SK-N-SH (cell line): ENCODE measurements at regions not wholly inside any gene's neighbourhood (a gene's known extent, or its start where the extent isn't known, plus 50 kb on each side); places are given as distances from the start of the nearest gene placed in this dataset.

ENCODE experiments used
- CTCF ChIA-PET: fragments of 300-600, 350-600 bp; formaldehyde crosslinking; extraction: SDS; loops from one replicate; lab custom pipeline; 2021; lab: Yijun Ruan, JAX
- POLR2A ChIA-PET: fragments of 350-600 bp; sonication (Branson Sonifier 250); formaldehyde crosslinking; extraction: SDS; loops from one replicate; lab custom pipeline; 2020; ENCODE audit warnings: antibody characterized with exemption, inconsistent platforms; lab: Yijun Ruan, JAX
- DNase-seq: peaks from one replicate; pipeline ENCODE4 v3.0.0; 2012
- H2AFZ ChIP-seq: fragments of 200-600 bp; sonication (generic); 2 replicates; pipeline ENCODE4 v1.8.1; 2016; ENCODE audit warnings: antibody characterized with exemption, mild to moderate bottlenecking, low read depth
- H3F3A ChIP-seq: fragments of 200-600 bp; sonication (generic); replicated peaks from 2 replicates; pipeline ENCODE3; 2016; ENCODE audit warnings: antibody characterized with exemption, mild to moderate bottlenecking; ENCODE audit not compliant: insufficient read depth
- H3K27ac ChIP-seq, 2 experiments: fragments of 200-500 bp in 1 of 2; fragments of 200-600 bp in 1 of 2; sonication (Bioruptor generic) in 1 of 2; sonication (generic), shearing (Covaris generic) in 1 of 2; 2 replicates each; pipeline versions ENCODE4 v1.5.1 to v1.6.1; 2014 to 2016; ENCODE audit warnings: low read depth in 2 of 2, inconsistent platforms in 1 of 2, low read length in 1 of 2, mild to moderate bottlenecking in 1 of 2, mixed read lengths in 1 of 2
- H3K27me3 ChIP-seq: fragments of 200-600 bp; sonication (generic), shearing (Covaris generic); 2 replicates; pipeline ENCODE4 v1.6.1; 2016; ENCODE audit warnings: mixed run types; ENCODE audit not compliant: insufficient read depth
- H3K36me3 ChIP-seq, 2 experiments: fragments of 200-500 bp in 1 of 2; fragments of 200-600 bp in 1 of 2; sonication (Bioruptor generic) in 1 of 2; sonication (generic) in 1 of 2; replicated peaks in 1 of 2; 2 replicates each; pipeline versions ENCODE3 to v1.5.1; 2014 to 2016; ENCODE audit warnings: low read length in 1 of 2, mild to moderate bottlenecking in 1 of 2; ENCODE audit not compliant: insufficient read depth in 2 of 2, control insufficient read depth in 1 of 2
- H3K4me1 ChIP-seq, 2 experiments: fragments of 200-500 bp in 1 of 2; fragments of 200-600 bp in 1 of 2; sonication (Bioruptor generic) in 1 of 2; sonication (generic), shearing (Covaris generic) in 1 of 2; 2 replicates each; pipeline versions ENCODE4 v1.5.1 to v1.6.1; 2014 to 2016; ENCODE audit warnings: low read depth in 1 of 2, low read length in 1 of 2, mixed run types in 1 of 2; ENCODE audit not compliant: insufficient read depth in 2 of 2, control insufficient read depth in 1 of 2
- H3K4me2 ChIP-seq: fragments of 200-600 bp; sonication (generic), shearing (Covaris generic); 2 replicates; pipeline ENCODE4 v1.6.1; 2017; ENCODE audit warnings: mixed run types
- H3K4me3 ChIP-seq, 2 experiments: fragments of 200-500 bp in 1 of 2; fragments of 200-600 bp in 1 of 2; sonication (Bioruptor generic) in 1 of 2; sonication (generic), shearing (Covaris generic) in 1 of 2; 2 replicates each; pipeline versions ENCODE4 v1.5.1 to v1.8.1; 2014 to 2016; ENCODE audit warnings: low read depth in 2 of 2, inconsistent platforms in 1 of 2, low read length in 1 of 2, mild to moderate bottlenecking in 1 of 2, mixed read lengths in 1 of 2, moderate library complexity in 1 of 2
- H3K79me2 ChIP-seq: fragments of 200-600 bp; sonication (generic); 2 replicates; pipeline ENCODE4 v1.8.1; 2017; ENCODE audit warnings: mild to moderate bottlenecking; ENCODE audit not compliant: insufficient read depth
- H3K9ac ChIP-seq: fragments of 200-600 bp; sonication (generic); 2 replicates; pipeline ENCODE4 v1.6.1; 2017; ENCODE audit warnings: mixed run types
- H3K9me2 ChIP-seq: fragments of 200-600 bp; sonication (generic); 2 replicates; pipeline ENCODE4 v1.6.1; 2017; ENCODE audit warnings: mixed run types
- H3K9me3 ChIP-seq: fragments of 200-600 bp; sonication (generic); 2 replicates; pipeline ENCODE4 v1.6.1; 2017; ENCODE audit warnings: mixed run types, mild to moderate bottlenecking, moderate library complexity
- H4K20me1 ChIP-seq: fragments of 200-600 bp; sonication (generic); 2 replicates; pipeline ENCODE4 v1.6.1; 2017; ENCODE audit warnings: mild to moderate bottlenecking, mixed run types; ENCODE audit not compliant: insufficient read depth
- ELF1 ChIP-seq: IDR thresholded peaks from 2 replicates; pipeline ENCODE4 v1.4.0; 2012
- EP300 ChIP-seq, 2 experiments: IDR thresholded peaks; 2 replicates each; pipeline versions ENCODE4 v1.4.0 to v1.6.1; 2012; ENCODE audit warnings: borderline replicate concordance in 1 of 2, low read depth in 1 of 2, low read length in 1 of 2
- EZH2phosphoT487 ChIP-seq: fragments of 200-600 bp; sonication (generic); IDR thresholded peaks from 2 replicates; pipeline ENCODE4 v1.6.1; 2017; ENCODE audit warnings: low read depth, mixed run types, mild to moderate bottlenecking, antibody characterized with exemption, moderate library complexity, borderline replicate concordance
- FOSL2 ChIP-seq: IDR thresholded peaks from 2 replicates; pipeline ENCODE4 v1.4.0; 2012; ENCODE audit warnings: low read depth, mild to moderate bottlenecking, moderate library complexity, borderline replicate concordance
- FOXJ3 ChIP-seq: sonication (generic); formaldehyde crosslinking; IDR thresholded peaks from 2 replicates; pipeline ENCODE4 v1.5.1; 2020; ENCODE audit warnings: mild to moderate bottlenecking, missing genetic modification reagents
- FOXM1 ChIP-seq: IDR thresholded peaks from 2 replicates; pipeline ENCODE4 v1.4.0; 2012; ENCODE audit warnings: low read depth, mild to moderate bottlenecking
- GATA2 ChIP-seq: sonication (generic); formaldehyde crosslinking; IDR thresholded peaks from 2 replicates; pipeline ENCODE4 v1.5.0; 2020; ENCODE audit warnings: mild to moderate bottlenecking, missing genetic modification reagents
- JUND ChIP-seq: IDR thresholded peaks from 2 replicates; pipeline ENCODE4 v1.4.0; 2012
- MXI1 ChIP-seq: IDR thresholded peaks from 2 replicates; pipeline ENCODE4 v1.6.1; 2012; ENCODE audit warnings: mild to moderate bottlenecking, low read depth, low read length, improper control_type of control experiment
- NRF1 ChIP-seq: IDR thresholded peaks from 2 replicates; pipeline ENCODE4 v1.6.1; 2012; ENCODE audit warnings: low read depth, mild to moderate bottlenecking, low read length
- RFX5 ChIP-seq: IDR thresholded peaks from 2 replicates; pipeline ENCODE4 v1.6.1; 2012; ENCODE audit warnings: mild to moderate bottlenecking, improper control_type of control experiment, low read length
- SMC3 ChIP-seq: IDR thresholded peaks from 2 replicates; pipeline ENCODE4 v1.6.1; 2012; ENCODE audit warnings: low read depth, low read length, improper control_type of control experiment
- TCF12 ChIP-seq: IDR thresholded peaks from 2 replicates; pipeline ENCODE4 v1.4.0; 2012
- YY1 ChIP-seq: IDR thresholded peaks from 2 replicates; pipeline ENCODE4 v1.4.0; 2012; ENCODE audit warnings: low read depth, mild to moderate bottlenecking
- WGBS: methylation state at CpG from one replicate; pipeline ENCODE4 v1.1.6; 2017; ENCODE audit warnings: low lambda C conversion rate; 5-methylcytosine and 5-hydroxymethylcytosine counted together
- TF ChIP-seq, protein P1 (sequence below): fragments of 150-350 bp; IDR thresholded peaks from 2 replicates; pipeline ENCODE4 v1.6.1; 2016; ENCODE audit warnings: mild to moderate bottlenecking, low read depth, low read length
- TF ChIP-seq, protein P2 (sequence below): IDR thresholded peaks from 2 replicates; pipeline ENCODE4; 2012
- TF ChIP-seq, protein P3 (sequence below): IDR thresholded peaks from 2 replicates; pipeline ENCODE4 v1.4.0; 2012; ENCODE audit warnings: low read depth
- TF ChIP-seq, protein P4 (sequence below): fragments of 200-600 bp; sonication (generic); IDR thresholded peaks from 2 replicates; pipeline ENCODE4 v1.6.1; 2017; ENCODE audit warnings: antibody characterized with exemption, mild to moderate bottlenecking, moderate library complexity

DNA sequence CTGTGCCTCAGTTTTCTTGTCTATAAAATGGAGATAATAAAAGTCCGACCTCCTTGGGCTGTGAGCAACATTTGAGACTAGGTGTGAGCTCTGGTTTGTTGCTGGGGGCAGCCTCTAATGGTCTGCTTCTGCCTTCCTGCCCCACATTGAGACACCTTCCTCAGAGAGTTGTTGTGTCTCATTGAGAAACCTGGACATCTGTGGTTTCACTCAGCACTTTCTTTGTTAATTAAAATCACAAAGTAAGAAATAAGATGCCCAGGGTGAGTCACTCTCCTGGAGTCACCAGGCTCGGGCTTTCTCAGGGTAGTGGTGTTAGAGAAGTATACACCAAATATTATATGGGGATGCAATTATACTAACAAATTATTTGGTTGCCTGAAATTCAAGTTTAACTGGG, 389.2 kb upstream of the SALL1 start:
- no peak overlapping the region for H3K4me3 ChIP-seq
- H3F3A ChIP-seq = peaks cover 23% of the 10 kb centered on the region
- H2AFZ ChIP-seq = no peak overlapping the region
- DNase-seq = no peak
- POLR2A ChIA-PET = no interaction called here
- no peaks in the 10 kb centered on the region for H4K20me1 ChIP-seq
- no peaks in the 10 kb centered on the region for H3K79me2 ChIP-seq
- CTCF ChIA-PET = interaction anchor here (0.9 kb wide), 1 partner anchor 10 kb away, joined by 3 read pairs; no protein-coding TSS in a partner anchor
- H3K9me3 ChIP-seq = no peaks in the 10 kb centered on the region
- peak overlapping the region; percentile 58 for H3K4me2 ChIP-seq
- no peaks in the 10 kb centered on the region for H3K36me3 ChIP-seq
- H3K27me3 ChIP-seq = no peaks in the 10 kb centered on the region
- peak overlapping the region; percentile 71 to 88; a peak in 3 of 4 replicates for H3K27ac ChIP-seq
- WGBS = 40% methylated on average over 2 of the region's 2 CpGs
- no peaks in the 10 kb centered on the region for H3K9me2 ChIP-seq
- TF ChIP-seq, protein P1, sequence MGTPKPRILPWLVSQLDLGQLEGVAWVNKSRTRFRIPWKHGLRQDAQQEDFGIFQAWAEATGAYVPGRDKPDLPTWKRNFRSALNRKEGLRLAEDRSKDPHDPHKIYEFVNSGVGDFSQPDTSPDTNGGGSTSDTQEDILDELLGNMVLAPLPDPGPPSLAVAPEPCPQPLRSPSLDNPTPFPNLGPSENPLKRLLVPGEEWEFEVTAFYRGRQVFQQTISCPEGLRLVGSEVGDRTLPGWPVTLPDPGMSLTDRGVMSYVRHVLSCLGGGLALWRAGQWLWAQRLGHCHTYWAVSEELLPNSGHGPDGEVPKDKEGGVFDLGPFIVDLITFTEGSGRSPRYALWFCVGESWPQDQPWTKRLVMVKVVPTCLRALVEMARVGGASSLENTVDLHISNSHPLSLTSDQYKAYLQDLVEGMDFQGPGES = no peak
- peak; percentile 64 for TF ChIP-seq TCF12
- no peak for TF ChIP-seq SMC3
- TF ChIP-seq, protein P2, sequence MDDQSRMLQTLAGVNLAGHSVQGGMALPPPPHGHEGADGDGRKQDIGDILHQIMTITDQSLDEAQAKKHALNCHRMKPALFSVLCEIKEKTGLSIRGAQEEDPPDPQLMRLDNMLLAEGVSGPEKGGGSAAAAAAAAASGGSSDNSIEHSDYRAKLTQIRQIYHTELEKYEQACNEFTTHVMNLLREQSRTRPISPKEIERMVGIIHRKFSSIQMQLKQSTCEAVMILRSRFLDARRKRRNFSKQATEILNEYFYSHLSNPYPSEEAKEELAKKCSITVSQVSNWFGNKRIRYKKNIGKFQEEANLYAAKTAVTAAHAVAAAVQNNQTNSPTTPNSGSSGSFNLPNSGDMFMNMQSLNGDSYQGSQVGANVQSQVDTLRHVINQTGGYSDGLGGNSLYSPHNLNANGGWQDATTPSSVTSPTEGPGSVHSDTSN = peak; percentile 57
- no peak for TF ChIP-seq EP300 (IDR thresholded peaks at IDR 0.05; ENCODE audit: borderline replicate concordance in 1 of 2, low read depth in 1 of 2, low read length in 1 of 2)
- peak; percentile 53; the same call in 1 of the 2 replicates for TF ChIP-seq FOSL2
- peak; percentile 52 for TF ChIP-seq JUND
- TF ChIP-seq FOXM1 = no peak
- no peak for TF ChIP-seq EZH2phosphoT487
- TF ChIP-seq MXI1 = no peak
- no peak for TF ChIP-seq RFX5
- no peak for TF ChIP-seq GATA2
- TF ChIP-seq, protein P3, sequence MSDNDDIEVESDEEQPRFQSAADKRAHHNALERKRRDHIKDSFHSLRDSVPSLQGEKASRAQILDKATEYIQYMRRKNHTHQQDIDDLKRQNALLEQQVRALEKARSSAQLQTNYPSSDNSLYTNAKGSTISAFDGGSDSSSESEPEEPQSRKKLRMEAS = no peak
- TF ChIP-seq NRF1 = no peak
- no peak for TF ChIP-seq ELF1
- no peak for TF ChIP-seq FOXJ3 (CRISPR knock-in tag)
- no peak for TF ChIP-seq YY1
- TF ChIP-seq, protein P4, sequence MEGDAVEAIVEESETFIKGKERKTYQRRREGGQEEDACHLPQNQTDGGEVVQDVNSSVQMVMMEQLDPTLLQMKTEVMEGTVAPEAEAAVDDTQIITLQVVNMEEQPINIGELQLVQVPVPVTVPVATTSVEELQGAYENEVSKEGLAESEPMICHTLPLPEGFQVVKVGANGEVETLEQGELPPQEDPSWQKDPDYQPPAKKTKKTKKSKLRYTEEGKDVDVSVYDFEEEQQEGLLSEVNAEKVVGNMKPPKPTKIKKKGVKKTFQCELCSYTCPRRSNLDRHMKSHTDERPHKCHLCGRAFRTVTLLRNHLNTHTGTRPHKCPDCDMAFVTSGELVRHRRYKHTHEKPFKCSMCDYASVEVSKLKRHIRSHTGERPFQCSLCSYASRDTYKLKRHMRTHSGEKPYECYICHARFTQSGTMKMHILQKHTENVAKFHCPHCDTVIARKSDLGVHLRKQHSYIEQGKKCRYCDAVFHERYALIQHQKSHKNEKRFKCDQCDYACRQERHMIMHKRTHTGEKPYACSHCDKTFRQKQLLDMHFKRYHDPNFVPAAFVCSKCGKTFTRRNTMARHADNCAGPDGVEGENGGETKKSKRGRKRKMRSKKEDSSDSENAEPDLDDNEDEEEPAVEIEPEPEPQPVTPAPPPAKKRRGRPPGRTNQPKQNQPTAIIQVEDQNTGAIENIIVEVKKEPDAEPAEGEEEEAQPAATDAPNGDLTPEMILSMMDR = no peak
- no peak overlapping the region for H3K9ac ChIP-seq
- H3K4me1 ChIP-seq = peaks cover 18 to 29% of the 10 kb centered on the region in 2 experiments; a peak in 3 of 4 replicates
